DMS79 treated with DMSO at 0.1 percent for 48 hours (cell line): ENCODE measurements at regions not wholly inside any gene's neighbourhood (a gene's known extent, or its start where the extent isn't known, plus 50 kb on each side); places are given as distances from the start of the nearest gene placed in this dataset.
"Not testable (repeated sequence)": the region's sequence is repeated elsewhere in the genome, so short reads cannot be mapped to it uniquely, and the experiment has no call there.

Experiments used
- DNase-seq: peaks from one replicate; lab custom pipeline; 2025; lab: John Stamatoyannopoulos, UW

- DNase-seq: not testable (repeated sequence)
Observed at GRCh38 chr5:162964144-162964543, 473.3 kb upstream of the CCNG1 start.

- DNase-seq: no peak
Observed at GRCh38 chr5:162990063-162990462, 447.3 kb upstream of the CCNG1 start.

- no peak for DNase-seq
Observed at GRCh38 chr5:162990856-162991497, 446.4 kb upstream of the CCNG1 start.

- DNase-seq: no peak
Observed at GRCh38 chr5:162995568-162995967, 441.8 kb upstream of the CCNG1 start.

GRCh38 chr5:162996053-162996452 is 441.3 kb upstream of the CCNG1 start:
- DNase-seq: no peak

- no peak for DNase-seq
Observed at GRCh38 chr5:163005949-163006348, 431.4 kb upstream of the CCNG1 start.

- DNase-seq: no peak
Observed at GRCh38 chr5:163022582-163023128, 414.7 kb upstream of the CCNG1 start.

GRCh38 chr5:163023846-163024245 is 413.5 kb upstream of the CCNG1 start:
- no peak for DNase-seq

GRCh38 chr5:163024936-163025335 is 412.5 kb upstream of the CCNG1 start:
- DNase-seq: no peak

- no peak for DNase-seq
Observed at GRCh38 chr5:163033656-163034055, 403.7 kb upstream of the CCNG1 start.

- no peak for DNase-seq
Observed at GRCh38 chr5:163041254-163041653, 396.1 kb upstream of the CCNG1 start.

- DNase-seq: no peak
Observed at GRCh38 chr5:163079618-163080017, 357.8 kb upstream of the CCNG1 start.

- DNase-seq: no peak
Observed at GRCh38 chr5:163089230-163089629, 348.2 kb upstream of the CCNG1 start.

- no peak for DNase-seq
Observed at GRCh38 chr5:163089926-163090325, 347.5 kb upstream of the CCNG1 start.

- no peak for DNase-seq
Observed at GRCh38 chr5:163094492-163095180, 342.8 kb upstream of the CCNG1 start.

GRCh38 chr5:163104464-163104863 is 332.9 kb upstream of the CCNG1 start:
- DNase-seq: no peak

GRCh38 chr5:163105456-163105855 is 331.9 kb upstream of the CCNG1 start:
- DNase-seq: no peak

- DNase-seq: no peak
Observed at GRCh38 chr5:163106098-163106497, 331.3 kb upstream of the CCNG1 start.

- no peak for DNase-seq
Observed at GRCh38 chr5:163108351-163108750, 329.0 kb upstream of the CCNG1 start.

GRCh38 chr5:163115011-163115410 is 322.4 kb upstream of the CCNG1 start:
- DNase-seq: no peak

GRCh38 chr5:163116618-163117017 is 320.8 kb upstream of the CCNG1 start:
- DNase-seq: not testable (repeated sequence)

- no peak for DNase-seq
Observed at GRCh38 chr5:163134061-163134460, 303.3 kb upstream of the CCNG1 start.

GRCh38 chr5:163135849-163136248 is 301.5 kb upstream of the CCNG1 start:
- no peak for DNase-seq

GRCh38 chr5:163161512-163161911 is 275.9 kb upstream of the CCNG1 start:
- DNase-seq: no peak
